HG03460 (cell line): ENCODE measurements at regions not wholly inside any gene's neighbourhood (a gene's known extent, or its start where the extent isn't known, plus 50 kb on each side); places are given as distances from the start of the nearest gene placed in this dataset.

Source experiments
- ATAC-seq: cut with Tn5 transposase; IDR thresholded peaks from one replicate; pipeline ENCODE4 v1.9.1; 2021; ENCODE audit not compliant: unreplicated experiment

DNA sequence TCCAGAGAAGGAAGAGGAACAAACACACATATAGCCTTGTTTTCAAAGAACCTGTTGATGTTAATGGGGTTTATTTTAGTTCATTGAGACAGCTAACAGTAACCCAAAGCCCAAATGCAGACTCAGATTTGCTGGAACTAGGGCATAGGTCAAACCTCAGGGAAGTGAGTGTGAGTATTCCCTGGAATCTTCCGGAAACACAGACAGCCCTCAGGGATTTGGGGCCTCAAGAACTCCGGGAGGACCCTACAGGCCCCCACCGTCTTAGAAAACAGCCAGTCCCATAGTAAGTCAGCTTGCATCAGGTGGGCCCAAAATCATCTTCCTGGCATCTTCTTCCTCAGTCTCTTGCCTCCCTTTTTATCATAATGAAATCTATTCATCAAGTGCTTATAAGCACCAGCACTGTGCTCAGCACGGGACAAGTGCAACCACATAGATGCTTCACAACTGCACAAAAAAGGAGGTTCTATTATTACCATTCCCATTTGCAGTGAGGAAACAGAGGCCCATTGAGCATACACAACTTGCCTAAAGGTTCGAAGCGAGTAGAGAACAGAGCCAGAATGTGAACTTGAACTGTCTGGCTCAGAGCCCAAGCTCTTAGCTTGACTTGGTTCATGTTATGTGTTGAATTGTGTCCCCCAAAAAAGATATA lies 50.2 kb upstream of the BCL11A start:
- no peak for ATAC-seq

DNA sequence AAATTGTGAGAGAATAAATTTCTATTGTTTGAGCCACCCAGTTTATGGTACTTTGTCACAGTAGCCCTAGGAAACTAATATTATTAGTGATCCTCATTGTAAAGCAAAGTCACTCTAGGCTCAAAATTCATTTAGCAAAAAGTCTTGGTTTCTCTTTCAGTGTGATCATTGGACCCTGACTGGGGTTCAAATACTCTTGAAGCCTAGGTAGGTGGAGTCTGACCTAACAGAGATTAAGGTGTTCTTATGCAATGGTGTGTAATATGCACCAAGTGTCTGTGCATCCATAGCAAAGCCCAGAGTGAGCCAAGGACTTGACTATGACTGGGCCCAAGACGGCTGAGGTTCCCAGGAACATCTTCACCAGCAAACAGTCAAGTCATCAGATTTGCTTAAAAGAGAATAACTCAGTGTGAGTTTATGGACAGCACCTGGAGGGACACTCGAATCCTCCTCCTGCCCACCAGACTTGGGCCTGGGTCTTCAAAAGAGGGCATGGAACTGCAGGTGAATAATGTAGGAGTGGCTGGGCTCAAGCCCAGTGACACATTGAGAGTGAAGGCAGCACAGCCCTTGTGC lies 51.1 kb upstream of the BCL11A start:
- no peak for ATAC-seq

- ATAC-seq = no peak
Measured at GRCh38 chr2:60605866-60606265, 52.4 kb upstream of the BCL11A start.

DNA sequence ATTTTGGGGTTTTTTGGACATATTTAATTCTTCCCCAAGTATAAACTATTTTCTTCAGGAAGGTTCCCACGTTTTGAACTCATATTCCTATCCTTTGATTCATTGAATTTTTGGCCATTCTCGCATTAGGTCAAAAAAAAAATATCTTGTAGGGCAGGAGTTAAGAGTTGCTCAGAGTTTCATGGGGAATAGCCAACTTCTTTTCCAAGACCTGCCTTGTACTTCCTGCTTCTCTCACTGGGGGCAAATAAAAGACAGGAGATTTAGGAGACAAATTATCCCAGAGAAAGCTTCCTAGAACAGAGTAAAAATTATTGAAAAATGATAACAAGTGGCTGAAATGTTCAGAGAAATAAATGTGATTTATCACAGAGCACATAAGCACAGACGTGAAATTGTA lies 55.2 kb upstream of the BCL11A start:
- no peak for ATAC-seq

GRCh38 chr2:60612033-60612432 lies 58.6 kb upstream of the BCL11A start:
- no peak for ATAC-seq

- ATAC-seq = no peak
Measured at GRCh38 chr2:60614319-60614718, 60.9 kb upstream of the BCL11A start.

DNA sequence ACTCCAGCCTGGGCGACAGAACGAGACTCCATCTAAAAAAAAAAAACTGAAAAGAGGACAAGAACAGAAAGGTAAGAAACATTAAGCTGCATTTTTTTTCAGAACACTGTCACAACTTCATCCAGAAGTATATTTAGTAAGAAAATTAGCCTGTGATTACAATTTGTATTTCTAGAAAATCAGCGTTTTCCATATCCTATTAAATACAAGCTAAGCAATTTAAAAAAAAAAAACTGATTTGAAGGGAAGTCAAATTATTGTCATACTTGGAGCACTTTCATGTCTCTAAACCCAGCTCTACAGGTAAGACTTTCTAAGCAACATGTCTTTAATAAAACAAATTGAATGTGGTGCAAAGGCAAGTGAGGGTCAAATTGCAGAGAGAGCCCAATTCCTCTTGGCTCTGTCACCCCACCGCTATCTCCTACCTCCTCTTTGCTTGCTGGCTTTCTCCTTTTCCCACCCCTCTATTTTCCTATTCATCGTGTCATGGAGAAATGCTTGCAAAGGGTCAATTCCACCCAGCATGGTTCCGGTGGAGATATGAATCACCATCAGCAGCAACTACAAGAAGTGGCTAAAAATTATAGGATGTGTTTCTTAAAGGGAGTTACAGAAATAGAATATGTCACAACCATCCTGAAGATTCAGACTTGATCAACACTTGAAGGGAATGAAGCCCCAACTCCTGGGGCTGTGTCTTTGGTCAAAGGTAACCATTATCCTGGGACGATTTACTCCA lies 68.4 kb upstream of the BCL11A start:
- no peak for ATAC-seq

- ATAC-seq = no peak
Measured at GRCh38 chr2:60623040-60623439, 69.6 kb upstream of the BCL11A start.

GRCh38 chr2:60627412-60627811 lies 74.0 kb upstream of the BCL11A start:
- no peak for ATAC-seq

DNA sequence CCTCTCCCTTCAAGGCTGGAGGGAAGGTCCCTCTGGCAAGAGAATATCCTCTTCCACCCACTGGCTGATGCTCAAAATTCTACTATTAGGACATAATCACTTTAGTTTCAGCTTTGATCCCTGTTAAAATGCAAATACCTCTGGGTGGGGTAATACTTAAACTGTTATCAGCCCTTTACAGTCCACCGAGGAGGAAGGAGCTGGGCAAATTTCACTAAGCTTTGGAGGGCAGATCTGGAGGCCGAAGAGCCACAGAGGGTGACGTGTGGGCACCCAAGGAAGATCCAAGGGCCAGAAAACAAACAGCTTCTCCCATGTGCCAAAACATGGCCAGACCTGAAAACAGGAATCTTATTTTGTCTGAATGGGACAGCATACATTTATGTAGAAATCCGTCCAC lies 74.6 kb upstream of the BCL11A start:
- no peak for ATAC-seq

DNA sequence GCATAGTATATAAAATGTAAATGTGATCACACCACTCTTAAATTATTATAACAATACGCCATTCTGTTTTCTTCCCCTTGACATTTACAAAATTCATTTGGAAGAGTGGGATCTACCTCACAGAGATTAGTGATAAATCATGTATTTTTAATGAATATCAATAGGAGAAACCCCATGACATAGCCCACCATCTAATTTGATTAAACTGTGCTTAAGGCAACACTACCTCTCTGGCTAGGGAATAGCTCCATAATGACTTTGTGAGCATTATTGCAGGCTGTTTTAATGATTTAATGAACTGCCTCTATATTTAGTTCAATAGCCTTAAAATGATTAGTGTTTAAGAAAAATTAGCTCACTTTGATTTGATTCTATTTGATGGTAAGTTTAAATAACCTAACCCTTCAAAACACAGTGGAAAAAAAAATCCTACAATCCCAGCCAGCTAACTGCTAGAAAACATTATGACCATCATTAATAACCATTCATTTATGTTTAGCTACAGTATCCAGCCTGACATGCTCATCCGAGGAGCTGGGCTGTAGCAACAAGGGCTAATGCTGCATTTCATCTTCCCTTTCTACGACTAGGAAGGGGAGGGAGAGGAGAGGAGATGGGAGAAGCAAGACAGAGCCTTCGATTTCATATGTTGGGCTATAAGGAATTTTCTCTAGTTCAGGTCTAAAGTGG lies 75.3 kb upstream of the BCL11A start:
- no peak for ATAC-seq

DNA sequence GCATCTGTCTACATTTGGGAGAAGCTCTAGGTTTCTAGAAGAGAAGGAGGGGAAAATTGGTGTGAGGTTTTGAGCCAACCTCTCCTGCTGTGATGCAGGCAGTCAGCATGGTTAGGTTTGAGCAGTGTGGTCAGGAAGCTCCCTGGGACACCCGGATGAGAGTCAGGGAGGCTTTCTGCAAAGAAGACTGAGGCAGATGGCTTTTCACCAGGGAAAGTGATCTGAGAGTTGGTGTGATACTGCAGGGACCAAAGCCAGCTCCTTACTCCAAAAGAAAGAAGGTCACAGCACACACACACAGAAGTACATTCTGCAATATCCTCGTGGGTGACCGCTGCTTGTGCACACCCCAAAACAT lies 75.8 kb upstream of the BCL11A start:
- ATAC-seq = no peak

- ATAC-seq = no peak
Measured at GRCh38 chr2:60629801-60630385, 76.4 kb upstream of the BCL11A start.

DNA sequence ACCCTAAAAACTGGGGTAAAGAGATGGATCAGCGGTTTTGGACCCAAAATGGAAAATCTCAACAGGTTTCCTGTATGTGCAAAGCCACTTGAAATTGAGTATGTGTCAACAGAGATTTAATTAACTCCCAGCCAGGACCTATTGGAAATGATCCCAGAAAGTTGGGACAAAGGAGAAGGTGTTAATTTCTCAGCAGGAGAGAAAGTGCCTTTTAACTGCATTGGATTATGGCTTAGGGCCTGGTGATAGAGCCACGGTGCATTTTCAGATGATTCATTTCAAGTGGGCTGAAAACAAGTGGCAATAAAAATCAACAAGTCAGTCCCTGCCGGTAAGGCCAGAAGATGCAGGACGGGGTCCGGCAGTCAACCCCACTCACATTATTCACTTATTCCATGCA lies 80.2 kb upstream of the BCL11A start:
- ATAC-seq = no peak

- no peak for ATAC-seq
Measured at GRCh38 chr2:60634438-60634837, 81.0 kb upstream of the BCL11A start.

DNA sequence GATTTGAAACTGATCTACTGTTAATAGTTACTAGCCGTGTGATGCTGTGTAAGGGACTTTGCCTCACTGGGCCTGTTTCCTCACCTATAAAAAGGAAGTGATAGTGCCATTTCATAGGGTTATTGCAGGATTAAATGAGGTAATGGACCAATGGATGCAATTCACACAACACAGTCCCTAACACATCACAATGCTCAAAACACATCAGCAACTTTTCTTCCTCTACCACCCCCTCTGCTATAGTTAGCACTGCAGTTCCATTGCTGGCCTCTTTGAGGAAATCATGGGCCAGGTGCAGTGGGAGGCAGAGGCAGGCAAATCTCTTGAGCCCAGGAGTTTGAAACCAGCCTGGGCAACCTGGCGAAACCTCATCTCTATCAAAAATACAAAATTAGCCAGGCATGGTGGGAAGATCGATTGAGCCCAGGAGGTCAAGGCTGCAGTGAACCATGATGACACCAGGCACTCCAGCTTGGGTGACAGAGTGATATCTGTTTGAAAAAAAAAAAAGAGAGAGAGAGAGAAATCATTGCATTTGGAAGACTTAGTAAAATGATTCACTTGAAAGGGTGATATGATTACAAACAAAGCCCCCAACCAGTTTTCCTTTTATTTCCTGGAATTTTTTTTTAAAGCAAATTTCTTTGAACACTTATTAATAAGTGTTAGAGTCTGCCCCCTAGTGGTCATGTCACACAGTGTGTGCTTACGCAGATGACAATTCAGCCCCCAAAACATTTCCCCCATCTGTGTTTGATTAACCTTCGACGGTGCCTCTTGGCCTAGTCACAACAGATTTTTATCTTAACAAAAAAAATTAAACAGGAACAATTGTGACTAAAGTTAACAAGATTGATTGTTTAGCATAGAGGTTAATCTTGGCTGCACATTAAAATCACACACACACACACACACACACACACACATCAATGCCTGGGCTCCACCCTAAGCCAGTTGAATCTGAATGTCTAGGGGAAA lies 88.6 kb upstream of the BCL11A start:
- ATAC-seq = no peak

DNA sequence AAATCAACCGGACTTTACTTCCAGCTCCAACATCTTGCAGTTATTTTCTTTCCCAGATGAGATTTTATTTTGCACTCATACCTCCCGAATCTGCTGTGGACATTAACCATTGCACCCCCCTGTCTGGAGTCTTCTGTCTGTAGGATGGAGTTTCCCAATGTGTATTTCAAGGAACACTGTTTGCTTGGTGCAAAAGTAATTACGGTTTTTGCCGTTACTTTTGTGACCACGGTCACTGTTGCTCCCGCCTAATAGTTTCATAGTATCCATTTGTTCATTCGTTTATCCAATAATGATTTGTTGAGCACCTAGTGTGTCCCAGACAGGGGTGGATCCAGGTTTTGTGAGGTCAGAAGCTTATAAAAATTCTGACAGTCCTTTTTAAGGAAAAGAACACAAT lies 90.3 kb upstream of the BCL11A start:
- no peak for ATAC-seq

- ATAC-seq = no peak
Measured at GRCh38 chr2:60644951-60645350, 91.5 kb upstream of the BCL11A start.

GRCh38 chr2:60648191-60648590 lies 94.7 kb upstream of the BCL11A start:
- ATAC-seq = no peak

DNA sequence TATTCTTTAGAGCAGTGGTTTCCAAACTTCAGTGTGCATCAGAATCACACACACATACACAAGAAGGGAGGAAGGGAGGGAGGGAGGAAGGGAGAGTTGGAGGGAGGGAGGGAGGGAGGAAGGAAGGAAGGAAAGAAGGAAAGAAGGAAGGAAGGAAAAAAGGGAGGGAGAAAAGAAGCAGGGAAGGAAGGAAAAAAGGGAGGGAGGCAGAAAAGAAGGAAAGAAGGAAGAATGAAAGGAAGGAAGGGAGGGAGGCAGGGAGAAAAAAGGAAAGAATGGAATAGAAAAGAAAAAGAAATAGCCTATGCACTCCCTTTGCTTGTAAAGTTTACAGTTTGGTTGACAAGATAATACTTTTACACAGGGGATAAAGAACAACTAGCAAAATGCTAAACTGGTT lies 96.3 kb upstream of the BCL11A start:
- no peak for ATAC-seq
